GM19438 (cell line): ENCODE measurements at regions not wholly inside any gene's neighbourhood (a gene's known extent, or its start where the extent isn't known, plus 50 kb on each side); places are given as distances from the start of the nearest gene placed in this dataset.

Experiments
- ATAC-seq: cut with Tn5 transposase; IDR thresholded peaks from one replicate; pipeline ENCODE4 v1.9.1; 2021; ENCODE audit warnings: low read depth; ENCODE audit not compliant: unreplicated experiment

DNA sequence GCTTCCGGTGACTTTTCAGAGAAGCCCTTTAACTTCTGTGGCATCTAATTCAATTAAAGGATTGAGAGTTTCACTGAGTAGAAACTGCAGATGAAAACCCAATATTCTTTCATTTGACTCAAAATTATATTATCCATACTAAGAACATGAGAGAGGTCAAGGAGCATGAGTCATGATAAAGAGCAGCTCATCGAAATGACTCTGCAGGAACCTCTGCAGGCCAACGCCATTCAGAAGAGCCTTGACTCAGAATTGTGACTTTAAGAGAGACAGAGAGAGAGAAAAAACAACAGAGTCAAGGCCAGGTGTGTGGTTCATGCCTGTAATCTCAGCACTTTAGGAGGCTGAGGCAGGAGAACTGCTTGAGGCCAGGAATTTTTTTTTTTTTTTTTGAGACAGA lies 417.2 kb upstream of the XYLT1 start:
- ATAC-seq = no peak

DNA sequence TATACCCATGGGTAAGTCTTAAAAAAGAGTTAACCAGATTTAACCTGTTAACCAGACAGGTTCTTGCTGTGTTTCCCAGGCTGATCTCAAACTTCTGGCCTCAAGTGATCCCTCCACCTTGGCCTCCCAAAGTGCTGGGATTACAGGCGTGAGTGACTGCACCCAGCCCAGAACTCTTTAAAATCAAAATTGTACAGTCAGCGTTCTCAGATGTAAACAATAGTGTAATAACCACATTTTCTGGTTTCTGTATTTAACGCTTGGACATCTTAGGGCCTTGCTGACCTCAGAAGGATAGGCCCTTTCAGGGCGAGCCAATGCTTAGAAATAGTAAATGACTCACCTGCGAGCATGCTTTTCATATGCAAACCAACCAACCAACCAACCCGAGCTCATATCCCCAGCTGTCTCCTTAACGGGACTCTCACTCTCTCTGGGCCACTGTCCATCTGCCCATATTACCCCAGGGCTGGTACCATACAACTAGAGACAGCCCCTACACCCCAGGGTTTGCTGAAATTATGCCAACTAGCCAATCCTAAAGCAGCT lies 415.0 kb upstream of the XYLT1 start:
- no peak for ATAC-seq

GRCh38 chr16:17877821-17878360 lies 407.1 kb upstream of the XYLT1 start:
- no peak for ATAC-seq

DNA sequence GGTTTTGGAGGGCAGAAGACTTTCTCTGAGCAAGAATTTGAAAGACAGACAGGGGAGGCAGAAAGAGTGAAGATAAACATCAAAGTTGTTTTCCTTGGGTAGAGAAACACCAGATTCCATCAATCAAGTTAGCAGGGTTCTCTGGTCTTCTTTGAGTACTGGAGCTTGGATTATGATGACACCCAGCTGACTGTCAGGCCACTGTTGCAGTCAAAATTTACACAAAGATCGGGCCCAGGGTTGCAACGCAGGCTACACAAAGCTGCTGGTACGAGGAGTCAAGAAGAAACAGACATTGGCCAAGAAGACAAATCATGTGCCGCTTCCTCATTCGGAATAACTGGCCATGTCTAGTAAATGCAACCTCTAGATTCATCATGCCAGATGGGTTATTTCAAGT lies 396.2 kb upstream of the XYLT1 start:
- no peak for ATAC-seq

DNA sequence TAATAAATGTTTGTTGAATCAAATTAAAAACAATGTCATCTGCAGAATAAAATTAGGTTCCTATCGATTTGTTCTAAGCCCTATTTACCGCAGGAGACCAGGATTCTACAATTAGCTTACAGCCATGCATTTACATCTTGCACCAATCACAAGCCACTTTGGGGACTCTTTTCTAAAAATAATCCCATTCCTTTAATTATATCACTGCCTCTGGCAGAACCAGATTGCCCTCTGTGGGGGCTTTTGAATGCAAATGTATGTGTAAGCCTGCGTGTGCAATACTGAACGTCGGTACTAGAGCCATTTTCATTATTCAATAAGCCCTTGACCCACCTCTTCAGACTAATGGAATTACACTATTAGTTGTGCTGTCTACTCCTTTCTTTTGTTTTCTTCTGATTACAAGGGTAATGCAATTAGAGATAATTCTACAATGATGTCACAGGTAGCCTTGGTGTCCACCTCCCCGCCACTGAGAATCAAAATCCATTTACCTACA lies 391.3 kb upstream of the XYLT1 start:
- no peak for ATAC-seq

- ATAC-seq = no peak
Observed at GRCh38 chr16:17858061-17858460, 387.3 kb upstream of the XYLT1 start.

GRCh38 chr16:17853958-17854357 lies 383.2 kb upstream of the XYLT1 start:
- ATAC-seq = no peak

GRCh38 chr16:17852977-17853702 lies 382.4 kb upstream of the XYLT1 start:
- no peak for ATAC-seq

DNA sequence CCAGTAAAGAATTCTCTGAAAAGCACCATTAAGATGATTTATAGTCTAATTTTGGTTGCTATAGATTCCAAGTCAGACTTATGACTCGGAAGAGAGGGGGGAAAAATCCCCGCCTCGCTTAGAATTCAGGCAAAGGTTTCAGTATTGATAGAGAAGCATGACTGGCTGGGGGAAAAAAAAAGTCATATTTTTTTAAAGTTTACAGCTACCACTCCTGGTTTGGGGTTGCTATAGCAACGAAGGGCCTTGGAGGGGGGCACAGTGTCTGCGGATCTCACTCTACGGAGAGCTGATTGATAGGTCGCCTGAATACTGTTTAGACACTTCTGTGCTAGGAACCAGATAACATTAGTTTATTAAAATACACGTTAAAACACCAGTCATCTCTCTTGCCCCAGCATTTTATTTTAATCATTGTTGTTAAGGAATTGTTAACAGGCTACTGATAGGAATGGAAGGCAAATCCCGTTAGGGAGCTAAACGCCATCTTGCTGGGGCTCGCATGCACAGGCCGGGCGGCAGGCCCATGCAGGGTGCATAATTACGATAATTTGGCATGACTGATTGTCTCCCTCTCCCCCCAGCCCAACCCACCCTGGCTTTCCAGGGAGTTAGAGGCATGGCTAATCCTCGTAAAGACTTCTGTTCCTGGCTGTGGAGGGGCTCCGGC lies 380.0 kb upstream of the XYLT1 start:
- ATAC-seq = no peak

DNA sequence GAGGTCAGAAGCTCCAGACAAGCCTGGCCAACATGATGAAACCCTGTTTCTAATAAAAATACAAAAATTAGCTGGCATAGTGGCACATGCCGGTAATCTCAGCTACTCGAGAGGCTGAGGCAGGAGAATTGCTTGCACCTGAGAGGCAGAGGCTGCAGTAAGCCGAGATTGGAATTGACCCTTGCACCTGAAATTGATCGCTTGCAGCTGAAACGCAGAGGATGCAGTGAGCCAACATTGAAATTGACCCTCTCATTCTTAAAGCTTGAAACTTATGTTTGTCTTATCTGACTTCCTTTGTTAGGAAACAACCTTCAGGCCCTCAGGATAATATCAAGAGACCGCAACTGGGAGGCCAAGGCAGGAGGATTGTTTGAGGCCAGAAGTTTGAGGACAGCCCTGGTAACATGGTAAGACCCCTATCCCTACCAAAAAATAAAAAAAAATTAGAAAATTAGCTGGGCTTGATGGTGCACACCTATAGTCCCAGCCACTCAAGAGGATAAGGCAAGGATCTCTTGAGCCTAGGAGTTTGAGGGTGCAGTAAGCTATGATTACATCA lies 376.6 kb upstream of the XYLT1 start:
- no peak for ATAC-seq

GRCh38 chr16:17846030-17846429 lies 375.3 kb upstream of the XYLT1 start:
- ATAC-seq = no peak

DNA sequence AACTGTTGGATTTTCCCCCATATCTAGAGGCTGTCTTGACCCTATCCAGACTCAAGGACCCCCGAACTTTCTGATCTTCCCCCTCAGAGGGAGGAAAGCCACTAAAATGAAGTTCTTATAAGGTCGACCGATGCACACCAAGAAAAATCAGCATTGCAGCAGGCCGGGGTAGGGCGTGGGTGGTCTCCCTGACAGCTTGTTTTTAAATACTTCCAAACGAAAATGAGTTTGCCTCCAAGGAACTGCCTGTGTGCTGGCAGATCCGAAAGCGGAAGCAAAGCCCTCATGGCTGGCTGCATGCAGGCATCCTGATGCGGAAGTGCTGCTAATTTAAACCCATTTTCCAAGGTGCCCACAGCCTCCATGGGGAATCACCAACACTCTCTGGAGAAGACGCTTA lies 374.3 kb upstream of the XYLT1 start:
- no peak for ATAC-seq

DNA sequence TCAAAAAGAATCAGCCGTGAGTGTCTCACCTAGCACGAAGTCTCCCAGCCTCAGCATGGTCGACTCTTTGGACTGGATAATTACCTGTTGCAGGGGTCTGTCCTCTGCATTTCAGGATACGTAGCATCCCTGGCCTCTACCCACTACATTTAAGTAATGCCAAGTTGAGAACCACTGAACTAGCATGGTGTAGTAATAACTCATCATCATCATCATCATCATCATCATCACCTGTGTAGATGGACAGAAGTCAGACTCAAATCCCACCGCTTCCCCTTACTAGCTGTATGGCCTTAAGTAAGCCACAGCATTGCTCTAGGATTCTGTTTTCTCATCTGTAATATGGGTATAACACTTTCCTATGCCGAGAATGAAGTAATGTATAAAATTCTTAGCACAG lies 373.1 kb upstream of the XYLT1 start:
- ATAC-seq = no peak

DNA sequence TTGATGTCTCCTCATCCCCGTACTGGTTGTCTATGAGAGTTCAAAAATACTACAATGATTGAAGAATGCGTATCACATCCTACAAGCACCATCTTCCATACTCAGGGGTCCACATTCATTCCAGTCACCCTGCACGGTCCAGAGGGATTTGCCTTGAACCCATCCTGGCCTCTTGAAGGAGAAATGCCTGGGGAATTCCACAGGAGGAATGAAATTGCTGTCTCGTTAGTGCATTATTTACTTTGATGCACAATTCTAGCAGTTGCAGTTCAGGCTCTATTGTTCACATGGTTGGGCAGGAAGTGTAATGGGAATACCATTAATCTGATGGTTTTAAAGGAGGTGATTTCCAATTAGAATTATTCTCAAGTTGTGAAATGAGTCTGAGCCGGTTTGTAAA lies 369.1 kb upstream of the XYLT1 start:
- ATAC-seq = no peak

GRCh38 chr16:17839272-17839671 lies 368.5 kb upstream of the XYLT1 start:
- no peak for ATAC-seq

GRCh38 chr16:17836868-17837602 lies 366.3 kb upstream of the XYLT1 start:
- ATAC-seq = no peak

- no peak for ATAC-seq
Observed at GRCh38 chr16:17835118-17835876, 364.5 kb upstream of the XYLT1 start.

DNA sequence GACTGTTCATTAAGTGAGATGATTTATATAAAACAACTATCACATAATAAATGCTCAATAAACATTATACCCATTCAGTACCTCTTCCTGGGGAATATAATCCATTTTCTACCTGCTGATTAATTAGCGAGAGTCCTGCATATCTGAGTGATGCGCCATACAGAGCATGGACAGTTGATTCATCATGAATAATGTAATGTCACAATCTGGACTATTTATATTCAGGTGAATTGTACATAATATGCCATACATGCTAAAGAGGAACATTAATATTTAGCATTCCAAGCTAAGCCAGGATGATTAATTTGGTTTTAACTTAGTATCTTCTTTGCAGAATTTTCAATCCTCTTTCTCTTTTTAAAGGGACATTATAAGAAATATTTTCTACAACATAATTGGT lies 362.0 kb upstream of the XYLT1 start:
- no peak for ATAC-seq

- no peak for ATAC-seq
Observed at GRCh38 chr16:17831330-17831729, 360.6 kb upstream of the XYLT1 start.

GRCh38 chr16:17830651-17831050 lies 359.9 kb upstream of the XYLT1 start:
- no peak for ATAC-seq
